Mesothelial cell of epicardium (in vitro differentiated cells): ENCODE measurements at regions not wholly inside any gene's neighbourhood (a gene's known extent, or its start where the extent isn't known, plus 50 kb on each side); places are given as distances from the start of the nearest gene placed in this dataset.

ENCODE experiments used
- DNase-seq, 2 experiments: peaks; one replicate each; pipeline ENCODE4 v3.0.0; 2021; ENCODE audit warnings: low spot score in 2 of 2; ENCODE audit not compliant: unreplicated experiment in 2 of 2
- H3K27ac Mint-ChIP-seq: 2 replicates; pipeline ENCODE4 v1.8.0; 2021; ENCODE audit warnings: mixed read lengths
- H3K27me3 Mint-ChIP-seq: 2 replicates; pipeline ENCODE4 v1.8.0; 2021; ENCODE audit warnings: low read depth, mixed read lengths
- H3K36me3 Mint-ChIP-seq: 2 replicates; pipeline ENCODE4 v1.8.0; 2021; ENCODE audit warnings: mixed read lengths
- H3K4me1 Mint-ChIP-seq: 2 replicates; pipeline ENCODE4 v1.8.0; 2021; ENCODE audit warnings: mixed read lengths
- H3K4me3 Mint-ChIP-seq: 2 replicates; pipeline ENCODE4 v1.8.0; 2021; ENCODE audit warnings: mild to moderate bottlenecking, moderate library complexity, mixed read lengths
- H3K9me3 Mint-ChIP-seq: 2 replicates; pipeline ENCODE4 v1.8.0; 2021; ENCODE audit warnings: mixed read lengths
- TF ChIP-seq, protein P1 (sequence below): fragments of 200-600 bp; sonication (generic); IDR thresholded peaks from one replicate; pipeline ENCODE4 v1.5.0; 2021; ENCODE audit warnings: antibody characterized with exemption; ENCODE audit not compliant: unreplicated experiment

DNA sequence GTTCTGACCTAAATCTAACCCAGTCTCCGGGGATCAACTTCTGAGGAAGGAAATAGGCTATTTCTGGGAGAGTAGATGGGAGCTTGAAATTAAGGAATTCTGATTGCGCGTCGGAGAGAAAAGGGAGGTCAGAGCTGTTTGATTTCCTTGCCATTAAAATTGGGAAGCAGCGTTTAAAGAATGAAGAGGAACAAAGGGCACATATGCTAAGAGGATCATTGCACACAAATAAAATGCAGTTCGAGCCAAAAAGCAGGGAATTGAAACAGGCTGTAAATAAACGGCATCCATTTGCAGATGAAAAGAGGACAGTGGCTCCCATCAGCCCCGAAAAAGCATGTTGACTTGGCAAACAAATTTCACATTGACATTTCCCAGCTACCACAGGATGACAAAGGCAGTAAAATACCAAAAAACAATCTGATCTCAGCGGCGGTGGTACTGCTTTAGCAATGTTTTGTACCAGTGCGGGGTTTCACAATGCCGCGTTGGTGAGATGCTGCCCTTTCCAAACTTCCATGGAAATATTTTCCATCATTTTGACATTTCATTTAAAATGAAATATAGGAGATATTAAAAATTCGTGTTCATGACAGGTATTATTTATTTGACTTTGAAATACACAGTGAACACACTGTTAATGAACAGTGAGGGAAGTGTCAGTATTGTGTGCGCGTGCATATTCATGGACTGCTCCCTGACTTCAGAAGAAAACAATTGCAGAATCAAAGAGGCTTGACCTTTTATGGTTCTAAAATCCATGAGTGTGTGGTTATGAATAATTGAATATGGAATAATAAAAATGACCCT is 108.8 kb downstream of the SQOR start:
- H3K36me3 Mint-ChIP-seq, result no peaks in the 10 kb centered on the region
- no peaks in the 10 kb centered on the region for H3K9me3 Mint-ChIP-seq
- no peaks in the 10 kb centered on the region for H3K4me1 Mint-ChIP-seq
- TF ChIP-seq, protein P1, sequence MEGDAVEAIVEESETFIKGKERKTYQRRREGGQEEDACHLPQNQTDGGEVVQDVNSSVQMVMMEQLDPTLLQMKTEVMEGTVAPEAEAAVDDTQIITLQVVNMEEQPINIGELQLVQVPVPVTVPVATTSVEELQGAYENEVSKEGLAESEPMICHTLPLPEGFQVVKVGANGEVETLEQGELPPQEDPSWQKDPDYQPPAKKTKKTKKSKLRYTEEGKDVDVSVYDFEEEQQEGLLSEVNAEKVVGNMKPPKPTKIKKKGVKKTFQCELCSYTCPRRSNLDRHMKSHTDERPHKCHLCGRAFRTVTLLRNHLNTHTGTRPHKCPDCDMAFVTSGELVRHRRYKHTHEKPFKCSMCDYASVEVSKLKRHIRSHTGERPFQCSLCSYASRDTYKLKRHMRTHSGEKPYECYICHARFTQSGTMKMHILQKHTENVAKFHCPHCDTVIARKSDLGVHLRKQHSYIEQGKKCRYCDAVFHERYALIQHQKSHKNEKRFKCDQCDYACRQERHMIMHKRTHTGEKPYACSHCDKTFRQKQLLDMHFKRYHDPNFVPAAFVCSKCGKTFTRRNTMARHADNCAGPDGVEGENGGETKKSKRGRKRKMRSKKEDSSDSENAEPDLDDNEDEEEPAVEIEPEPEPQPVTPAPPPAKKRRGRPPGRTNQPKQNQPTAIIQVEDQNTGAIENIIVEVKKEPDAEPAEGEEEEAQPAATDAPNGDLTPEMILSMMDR, result no peak
- H3K4me3 Mint-ChIP-seq, result no peak overlapping the region
- peaks cover 11% of the 10 kb centered on the region for H3K27me3 Mint-ChIP-seq
- H3K27ac Mint-ChIP-seq, result no peak overlapping the region
- no peak for DNase-seq

DNA sequence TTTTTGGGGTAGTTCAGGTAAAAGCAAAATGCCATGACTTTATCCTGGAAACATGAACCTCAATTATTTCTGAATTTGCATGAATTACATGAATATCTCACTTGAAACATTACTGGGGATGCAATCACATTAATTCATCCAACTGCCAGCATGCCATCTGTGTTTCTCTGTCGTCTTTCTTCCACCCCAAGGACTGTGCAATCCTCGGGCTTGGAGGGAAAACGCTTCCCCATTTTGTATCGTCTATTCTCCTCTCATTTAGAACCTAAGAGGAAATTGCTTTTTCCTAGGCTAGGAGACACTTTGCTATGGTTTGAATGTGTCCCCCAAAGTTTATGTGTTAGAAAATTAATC is 109.4 kb downstream of the SQOR start:
- Mint-ChIP-seq H3K27ac (no peak overlapping the region), H3K27me3 (peaks cover 11% of the 10 kb centered on the region), H3K36me3 (no peaks in the 10 kb centered on the region), H3K9me3 (no peaks in the 10 kb centered on the region), H3K4me3 (no peak overlapping the region), H3K4me1 (no peaks in the 10 kb centered on the region)
- DNase-seq, result no peak
- TF ChIP-seq, protein P1, result no peak

DNA sequence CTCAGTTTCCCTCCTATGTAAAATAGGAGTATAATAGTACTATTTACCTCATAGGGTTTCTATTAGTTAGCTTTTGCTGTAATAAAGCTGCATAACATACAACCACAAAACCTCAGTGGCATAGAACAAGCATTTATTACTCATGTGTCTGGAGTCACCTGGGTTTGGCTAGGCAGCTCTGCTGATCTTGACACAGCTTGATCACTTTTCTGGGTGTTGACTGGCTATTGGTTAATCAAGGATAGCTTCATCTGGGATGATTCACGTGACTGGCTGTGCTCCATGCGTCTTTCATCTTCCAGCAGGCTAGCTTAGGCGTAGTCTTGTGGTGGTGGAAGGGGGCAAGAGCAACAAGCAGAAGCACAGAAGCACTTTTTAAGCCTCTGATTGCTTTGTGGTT is 112.6 kb downstream of the SQOR start:
- no peak overlapping the region for H3K27ac Mint-ChIP-seq
- H3K27me3 Mint-ChIP-seq, result peaks cover 3% of the 10 kb centered on the region
- no peaks in the 10 kb centered on the region for H3K4me1 Mint-ChIP-seq
- no peak overlapping the region for H3K4me3 Mint-ChIP-seq
- H3K9me3 Mint-ChIP-seq, result no peaks in the 10 kb centered on the region
- no peak for DNase-seq
- H3K36me3 Mint-ChIP-seq, result no peaks in the 10 kb centered on the region
- TF ChIP-seq, protein P1, result no peak

DNA sequence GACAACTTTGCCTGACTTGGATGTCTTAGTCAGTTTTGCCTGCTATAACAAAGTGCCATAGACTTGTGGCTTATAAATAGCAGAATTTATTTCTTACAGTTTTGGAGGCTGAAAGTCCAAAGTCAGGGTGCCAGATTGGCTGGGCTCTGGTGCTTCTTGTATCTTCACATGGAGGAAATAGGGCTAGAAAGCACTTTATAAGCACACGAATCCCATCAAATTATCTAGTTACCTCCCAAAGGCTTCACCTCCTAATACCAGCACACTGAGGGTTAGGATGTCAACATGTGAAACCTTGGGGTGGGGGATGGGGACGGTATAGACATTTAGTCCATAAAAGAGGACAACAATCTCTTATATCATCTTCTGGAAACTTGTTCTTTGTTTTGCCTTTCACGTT is 116.8 kb downstream of the SQOR start:
- Mint-ChIP-seq H3K27me3 (no peaks in the 10 kb centered on the region), H3K27ac (no peak overlapping the region), H3K4me3 (no peak overlapping the region), H3K4me1 (no peaks in the 10 kb centered on the region), H3K9me3 (no peaks in the 10 kb centered on the region), H3K36me3 (no peaks in the 10 kb centered on the region)
- TF ChIP-seq, protein P1, result no peak
- no peak for DNase-seq

DNA sequence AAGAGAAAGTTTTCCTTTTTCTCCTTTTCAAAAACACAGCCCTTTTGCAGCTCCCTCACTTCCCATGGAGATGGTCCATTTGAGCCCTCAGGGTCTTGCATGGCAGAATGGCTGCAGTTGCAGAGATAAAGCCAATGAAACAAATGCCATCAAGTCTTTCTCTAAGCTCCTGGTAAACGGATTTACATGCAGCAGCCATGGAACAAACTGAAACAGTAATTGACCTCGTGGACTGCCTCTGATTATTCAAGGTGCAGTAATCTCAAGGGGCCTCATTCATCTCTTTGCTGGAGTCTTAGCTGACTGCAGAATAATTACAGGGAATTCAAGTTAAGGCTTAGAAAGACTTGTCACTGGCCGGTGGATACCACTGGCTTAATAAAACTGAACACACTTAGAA is 125.1 kb downstream of the SQOR start:
- peaks cover 15% of the 10 kb centered on the region for H3K9me3 Mint-ChIP-seq
- TF ChIP-seq, protein P1, result no peak
- no peak for DNase-seq
- no peaks in the 10 kb centered on the region for H3K36me3 Mint-ChIP-seq
- H3K27ac Mint-ChIP-seq, result no peak overlapping the region
- H3K27me3 Mint-ChIP-seq, result no peaks in the 10 kb centered on the region
- no peak overlapping the region for H3K4me3 Mint-ChIP-seq
- H3K4me1 Mint-ChIP-seq, result no peaks in the 10 kb centered on the region
